ENCODE measurements at regions not wholly inside any gene's neighbourhood (a gene's known extent, or its start where the extent isn't known, plus 50 kb on each side); places are given as distances from the start of the nearest gene placed in this dataset.

DNA sequence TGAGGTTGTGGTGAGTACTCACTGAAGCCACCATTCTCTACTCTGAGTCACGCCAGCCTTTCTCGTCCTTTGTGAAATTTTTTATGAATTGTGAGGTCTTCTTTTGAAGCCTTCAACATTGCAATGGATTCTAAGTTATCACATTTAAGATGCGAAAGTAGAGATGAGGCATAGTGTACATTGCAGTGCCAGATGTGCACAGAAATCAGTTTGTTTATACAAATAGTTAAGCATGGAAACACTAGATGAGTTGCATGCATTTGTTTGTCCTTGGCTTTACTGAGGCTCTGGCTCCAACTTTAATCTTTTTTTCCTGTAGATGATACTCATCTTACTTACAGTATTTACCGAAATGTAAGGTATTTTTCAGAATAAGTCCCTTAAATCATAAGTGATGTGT, 453.7 kb upstream of the RIOK2 start:
- WGBS, 3 donors = 77 to 87% (median 85%) methylated on average over 4 of the region's 4 CpGs

DNA sequence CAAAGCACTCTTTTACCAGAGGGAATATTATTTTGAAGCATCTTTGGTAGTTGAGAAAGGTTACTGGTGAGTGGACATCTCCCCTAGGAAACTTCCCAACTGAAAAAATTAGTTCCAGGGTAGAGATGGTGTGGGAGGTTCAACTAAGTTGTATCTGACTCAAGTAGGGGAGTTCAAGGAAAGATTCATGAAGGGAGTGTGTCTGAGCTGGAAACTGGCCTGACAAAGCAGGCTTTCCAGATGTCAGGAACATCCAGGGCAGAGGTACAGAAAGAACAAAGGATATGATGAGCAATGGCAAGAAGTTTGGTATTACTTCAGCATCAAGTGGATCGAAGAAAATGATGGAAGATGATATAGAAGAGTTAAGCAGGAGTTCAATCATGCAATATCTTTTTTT, 458.0 kb upstream of the RIOK2 start:
- WGBS, 3 donors = 84 to 90% (median 85%) methylated on average over 1 of the region's 1 CpG
- DNase-seq (no peak), FAIRE-seq (no peak)
- H3K27ac ChIP-seq (ENCODE audit: low read depth in 1 of 3, low read length in 2 of 3) = no peak overlapping the region
- no peaks in the 10 kb centered on the region for H3K27me3 ChIP-seq (ENCODE audit: control insufficient read depth in 3 of 3, insufficient read depth in 3 of 3, low read length in 3 of 3)
- H3K4me3 ChIP-seq (ENCODE audit: low read depth in 1 of 3, low read length in 3 of 3) = no peak overlapping the region
- no peaks in the 10 kb centered on the region for H3K4me1 ChIP-seq (ENCODE audit: control insufficient read depth in 3 of 3, insufficient read depth in 2 of 3, low read depth in 1 of 3, low read length in 2 of 3)
- no peaks in the 10 kb centered on the region for H3K9me3 ChIP-seq (ENCODE audit: control insufficient read depth in 2 of 2, insufficient read depth in 1 of 2, low read depth in 1 of 2, low read length in 1 of 2)
- H3K36me3 ChIP-seq (ENCODE audit: control insufficient read depth in 3 of 3, insufficient read depth in 2 of 3, low read depth in 1 of 3, low read length in 3 of 3) = no peaks in the 10 kb centered on the region

More for the DNA sequence above, 453.7 kb upstream of the RIOK2 start:
- Histone ChIP-seq H3K36me3 (ENCODE audit: control insufficient read depth in 3 of 3, insufficient read depth in 2 of 3, low read depth in 1 of 3, low read length in 3 of 3) (no peaks in the 10 kb centered on the region), H3K4me3 (ENCODE audit: low read depth in 1 of 3, low read length in 3 of 3) (no peak overlapping the region), H3K4me1 (ENCODE audit: control insufficient read depth in 3 of 3, insufficient read depth in 2 of 3, low read depth in 1 of 3, low read length in 2 of 3) (no peaks in the 10 kb centered on the region), H3K9me3 (ENCODE audit: control insufficient read depth in 2 of 2, insufficient read depth in 1 of 2, low read depth in 1 of 2, low read length in 1 of 2) (no peaks in the 10 kb centered on the region), H3K27ac (ENCODE audit: low read depth in 1 of 3, low read length in 2 of 3) (no peak overlapping the region), H3K27me3 (ENCODE audit: control insufficient read depth in 3 of 3, insufficient read depth in 3 of 3, low read length in 3 of 3) (no peaks in the 10 kb centered on the region)
- no peak for FAIRE-seq
- DNase-seq = no peak

DNA sequence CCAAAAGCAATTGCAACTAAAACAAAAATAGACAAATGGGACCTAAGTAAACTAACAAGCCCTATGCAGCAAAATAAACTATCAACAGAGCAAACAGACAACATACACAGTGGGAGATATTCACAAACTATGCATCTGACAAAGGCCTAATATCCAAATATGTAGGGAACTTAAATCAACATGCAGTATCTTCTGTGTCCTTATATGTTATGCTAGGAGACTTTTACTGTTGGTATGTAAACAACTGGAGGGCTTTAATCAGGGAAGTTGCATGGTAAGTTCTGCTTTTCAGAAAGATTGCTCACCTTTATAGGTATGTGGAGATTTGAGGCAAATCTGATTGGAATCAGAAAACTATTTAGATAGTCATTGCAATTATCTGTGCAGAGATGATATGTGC, 461.2 kb upstream of the RIOK2 start:
- H3K27me3 ChIP-seq (ENCODE audit: control insufficient read depth in 3 of 3, insufficient read depth in 3 of 3, low read length in 3 of 3) = no peaks in the 10 kb centered on the region
- DNase-seq (no peak), FAIRE-seq (no peak)
- no peaks in the 10 kb centered on the region for H3K4me1 ChIP-seq (ENCODE audit: control insufficient read depth in 3 of 3, insufficient read depth in 2 of 3, low read depth in 1 of 3, low read length in 2 of 3)
- no peaks in the 10 kb centered on the region for H3K9me3 ChIP-seq (ENCODE audit: control insufficient read depth in 2 of 2, insufficient read depth in 1 of 2, low read depth in 1 of 2, low read length in 1 of 2)
- H3K4me3 ChIP-seq (ENCODE audit: low read depth in 1 of 3, low read length in 3 of 3) = no peak overlapping the region
- H3K27ac ChIP-seq (ENCODE audit: low read depth in 1 of 3, low read length in 2 of 3) = no peak overlapping the region
- no peaks in the 10 kb centered on the region for H3K36me3 ChIP-seq (ENCODE audit: control insufficient read depth in 3 of 3, insufficient read depth in 2 of 3, low read depth in 1 of 3, low read length in 3 of 3)

DNA sequence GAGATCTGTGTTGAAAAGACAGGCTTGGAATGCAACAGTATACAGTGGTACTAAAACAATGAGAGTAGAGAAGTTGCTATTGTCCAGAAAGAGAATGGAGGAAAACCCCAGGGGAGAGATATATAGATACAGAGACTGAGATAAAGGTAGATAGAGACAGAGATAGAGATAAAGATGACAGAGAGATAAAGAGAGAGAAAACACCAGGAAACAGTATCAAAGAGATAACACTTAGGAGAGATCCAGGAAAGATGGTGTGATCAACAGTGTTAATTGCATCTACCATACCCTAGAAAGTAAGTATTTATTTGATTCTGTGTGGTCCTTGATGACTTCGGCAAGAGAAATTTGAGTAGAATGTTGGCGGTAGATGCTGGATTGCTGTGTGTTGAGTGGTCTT, 461.8 kb upstream of the RIOK2 start:
- FAIRE-seq = no peak

DNA sequence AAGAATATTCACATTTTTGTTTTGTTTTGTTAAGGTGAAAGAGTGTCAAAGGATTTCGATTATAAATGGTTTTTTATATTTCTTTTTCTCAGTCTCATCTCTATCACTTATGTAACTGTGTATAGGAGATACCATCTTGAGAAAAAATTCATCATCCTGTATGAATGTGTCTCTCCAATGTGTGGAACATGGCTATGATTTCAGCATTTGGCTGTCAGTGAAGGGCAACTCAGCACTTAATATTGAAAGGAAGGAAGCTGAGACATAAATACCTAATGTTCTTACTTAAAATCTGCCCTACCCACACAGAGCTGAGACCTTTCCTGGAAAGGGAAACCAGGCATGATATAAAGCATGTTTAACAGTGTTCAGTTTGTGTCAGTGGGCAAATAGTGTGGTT, 474.2 kb upstream of the RIOK2 start:
- FAIRE-seq (no peak), DNase-seq (no peak)
- Histone ChIP-seq H3K36me3 (ENCODE audit: control insufficient read depth in 3 of 3, insufficient read depth in 2 of 3, low read depth in 1 of 3, low read length in 3 of 3) (no peaks in the 10 kb centered on the region), H3K4me3 (ENCODE audit: low read depth in 1 of 3, low read length in 3 of 3) (no peak overlapping the region), H3K27me3 (ENCODE audit: control insufficient read depth in 3 of 3, insufficient read depth in 3 of 3, low read length in 3 of 3) (no peaks in the 10 kb centered on the region), H3K4me1 (ENCODE audit: control insufficient read depth in 3 of 3, insufficient read depth in 2 of 3, low read depth in 1 of 3, low read length in 2 of 3) (no peaks in the 10 kb centered on the region), H3K9me3 (ENCODE audit: control insufficient read depth in 2 of 2, insufficient read depth in 1 of 2, low read depth in 1 of 2, low read length in 1 of 2) (no peaks in the 10 kb centered on the region), H3K27ac (ENCODE audit: low read depth in 1 of 3, low read length in 2 of 3) (no peak overlapping the region)
- 69 to 77% (median 72%) methylated on average over 1 of the region's 1 CpG for WGBS, 3 donors

More for the DNA sequence above, 461.8 kb upstream of the RIOK2 start:
- Histone ChIP-seq H3K4me1 (ENCODE audit: control insufficient read depth in 3 of 3, insufficient read depth in 2 of 3, low read depth in 1 of 3, low read length in 2 of 3) (no peaks in the 10 kb centered on the region), H3K27me3 (ENCODE audit: control insufficient read depth in 3 of 3, insufficient read depth in 3 of 3, low read length in 3 of 3) (no peaks in the 10 kb centered on the region), H3K27ac (ENCODE audit: low read depth in 1 of 3, low read length in 2 of 3) (no peak overlapping the region), H3K36me3 (ENCODE audit: control insufficient read depth in 3 of 3, insufficient read depth in 2 of 3, low read depth in 1 of 3, low read length in 3 of 3) (no peaks in the 10 kb centered on the region), H3K9me3 (ENCODE audit: control insufficient read depth in 2 of 2, insufficient read depth in 1 of 2, low read depth in 1 of 2, low read length in 1 of 2) (no peaks in the 10 kb centered on the region), H3K4me3 (ENCODE audit: low read depth in 1 of 3, low read length in 3 of 3) (no peak overlapping the region)
- WGBS, 3 donors = 92 to 95% (median 92%) methylated on average over 2 of the region's 2 CpGs
- DNase-seq = no peak

DNA sequence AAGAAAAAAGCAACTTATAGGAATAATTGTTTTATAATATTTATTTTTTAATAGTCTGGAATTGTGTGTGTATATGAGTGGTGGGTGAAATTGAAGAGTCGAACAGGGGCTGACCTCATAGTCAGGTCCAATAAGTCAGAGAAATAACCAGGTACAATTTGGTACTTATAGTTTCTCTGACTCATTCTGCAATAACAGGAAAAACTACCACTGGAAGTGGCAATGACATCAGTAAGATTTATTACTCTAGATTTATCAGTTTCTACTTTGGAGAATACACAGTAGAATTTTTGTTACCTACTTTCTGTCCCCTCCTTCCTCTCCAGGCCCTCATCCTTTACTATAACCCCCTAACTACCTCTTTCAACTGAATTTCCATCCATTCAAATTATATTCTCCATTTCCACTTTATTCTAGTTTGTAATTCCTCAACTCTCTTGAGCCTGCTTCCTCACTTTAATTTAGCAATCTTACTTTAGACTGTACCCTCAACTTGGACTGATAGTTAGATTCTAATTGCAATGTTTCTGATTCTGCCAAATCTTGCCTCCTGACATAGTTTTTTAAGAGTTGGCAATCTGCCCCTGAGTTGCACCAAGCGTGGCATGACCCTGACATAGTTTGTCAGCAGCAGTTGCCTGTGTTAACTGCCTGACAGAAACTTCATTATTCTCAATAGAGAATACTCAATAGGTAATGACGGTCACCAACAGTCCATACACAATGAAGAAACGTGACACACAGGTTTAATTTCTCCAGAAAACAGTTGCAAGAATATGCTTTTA, 475.3 kb upstream of the RIOK2 start:
- Histone ChIP-seq H3K27ac (ENCODE audit: low read depth in 1 of 3, low read length in 2 of 3) (no peak overlapping the region), H3K4me1 (ENCODE audit: control insufficient read depth in 3 of 3, insufficient read depth in 2 of 3, low read depth in 1 of 3, low read length in 2 of 3) (no peaks in the 10 kb centered on the region), H3K36me3 (ENCODE audit: control insufficient read depth in 3 of 3, insufficient read depth in 2 of 3, low read depth in 1 of 3, low read length in 3 of 3) (no peaks in the 10 kb centered on the region), H3K9me3 (ENCODE audit: control insufficient read depth in 2 of 2, insufficient read depth in 1 of 2, low read depth in 1 of 2, low read length in 1 of 2) (no peaks in the 10 kb centered on the region), H3K4me3 (ENCODE audit: low read depth in 1 of 3, low read length in 3 of 3) (no peak overlapping the region), H3K27me3 (ENCODE audit: control insufficient read depth in 3 of 3, insufficient read depth in 3 of 3, low read length in 3 of 3) (no peaks in the 10 kb centered on the region)
- WGBS, 3 donors = 71 to 76% (median 72%) methylated on average over 4 of the region's 4 CpGs
- FAIRE-seq (no peak), DNase-seq (no peak)

DNA sequence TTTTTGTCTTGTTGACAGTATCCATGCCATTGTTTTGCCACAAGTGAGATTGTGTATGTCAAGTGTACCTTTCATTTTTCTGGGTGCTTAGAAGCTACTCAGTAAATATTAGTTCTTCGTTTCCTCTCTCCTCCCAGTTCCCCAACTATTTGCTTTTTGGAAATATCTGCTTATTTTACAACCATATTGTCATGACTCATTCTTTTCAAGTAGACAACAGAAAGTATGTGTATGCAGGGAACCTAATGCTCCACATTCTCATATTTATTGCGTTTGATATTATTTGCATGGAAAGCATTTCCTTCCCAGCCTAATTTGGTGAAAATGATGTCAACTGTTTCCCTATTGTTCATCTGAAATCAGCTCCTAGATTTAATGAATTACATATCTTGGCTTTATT, 483.7 kb upstream of the RIOK2 start:
- no peak for DNase-seq
- no peak for FAIRE-seq
- 73 to 82% (median 79%) methylated on average over 2 of the region's 2 CpGs for WGBS, 3 donors

DNA sequence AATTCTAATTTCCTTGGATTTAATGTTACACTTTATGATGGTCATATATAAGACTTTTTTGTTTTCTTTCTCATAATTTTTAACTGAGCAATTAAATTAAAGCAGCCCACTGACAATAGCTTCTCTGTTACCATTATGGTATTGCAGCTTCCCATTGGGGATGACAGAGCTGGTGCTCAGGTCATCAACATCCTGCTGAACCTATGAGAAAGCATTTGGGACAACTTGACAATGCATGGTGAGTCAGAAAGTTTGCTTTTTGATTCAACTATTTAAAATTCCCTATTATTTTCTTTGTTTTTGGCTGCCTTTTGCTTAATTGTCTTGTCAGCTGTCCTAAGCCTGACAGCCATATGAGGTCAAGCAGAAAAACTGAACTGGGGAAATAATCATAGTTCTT, 487.4 kb upstream of the RIOK2 start:
- Histone ChIP-seq H3K9me3 (ENCODE audit: control insufficient read depth in 2 of 2, insufficient read depth in 1 of 2, low read depth in 1 of 2, low read length in 1 of 2) (no peaks in the 10 kb centered on the region), H3K36me3 (ENCODE audit: control insufficient read depth in 3 of 3, insufficient read depth in 2 of 3, low read depth in 1 of 3, low read length in 3 of 3) (no peaks in the 10 kb centered on the region), H3K4me3 (ENCODE audit: low read depth in 1 of 3, low read length in 3 of 3) (no peak overlapping the region), H3K27ac (ENCODE audit: low read depth in 1 of 3, low read length in 2 of 3) (no peak overlapping the region), H3K27me3 (ENCODE audit: control insufficient read depth in 3 of 3, insufficient read depth in 3 of 3, low read length in 3 of 3) (no peaks in the 10 kb centered on the region), H3K4me1 (ENCODE audit: control insufficient read depth in 3 of 3, insufficient read depth in 2 of 3, low read depth in 1 of 3, low read length in 2 of 3) (no peaks in the 10 kb centered on the region)
- DNase-seq (no peak), FAIRE-seq (no peak)

More for the DNA sequence above, 483.7 kb upstream of the RIOK2 start:
- Histone ChIP-seq H3K36me3 (ENCODE audit: control insufficient read depth in 3 of 3, insufficient read depth in 2 of 3, low read depth in 1 of 3, low read length in 3 of 3) (no peaks in the 10 kb centered on the region), H3K4me1 (ENCODE audit: control insufficient read depth in 3 of 3, insufficient read depth in 2 of 3, low read depth in 1 of 3, low read length in 2 of 3) (no peaks in the 10 kb centered on the region), H3K27ac (ENCODE audit: low read depth in 1 of 3, low read length in 2 of 3) (no peak overlapping the region), H3K9me3 (ENCODE audit: control insufficient read depth in 2 of 2, insufficient read depth in 1 of 2, low read depth in 1 of 2, low read length in 1 of 2) (no peaks in the 10 kb centered on the region), H3K4me3 (ENCODE audit: low read depth in 1 of 3, low read length in 3 of 3) (no peak overlapping the region), H3K27me3 (ENCODE audit: control insufficient read depth in 3 of 3, insufficient read depth in 3 of 3, low read length in 3 of 3) (no peaks in the 10 kb centered on the region)

DNA sequence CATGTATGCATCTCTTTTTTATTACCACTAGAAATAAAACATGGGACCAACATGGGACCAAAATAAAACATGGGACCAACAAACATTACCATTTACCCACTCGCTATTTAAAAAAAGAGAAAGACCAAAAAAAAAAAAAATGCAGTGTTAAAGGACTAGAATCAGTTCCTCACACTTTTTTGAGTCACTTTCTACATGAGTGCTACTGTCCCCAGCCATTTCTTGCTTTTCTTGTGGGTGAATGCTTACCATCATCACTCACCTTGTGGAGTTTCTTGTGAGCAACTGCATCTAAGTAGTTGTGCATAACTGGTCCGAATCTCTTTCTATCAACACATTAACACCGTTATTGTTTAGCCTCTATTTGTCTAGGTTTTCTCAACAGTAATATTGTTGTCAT, 493.6 kb upstream of the RIOK2 start:
- FAIRE-seq = no peak
- 91 to 93% (median 92%) methylated on average over 3 of the region's 3 CpGs for WGBS, 3 donors

More for the DNA sequence above, 493.6 kb upstream of the RIOK2 start:
- no peaks in the 10 kb centered on the region for H3K36me3 ChIP-seq (ENCODE audit: control insufficient read depth in 3 of 3, insufficient read depth in 2 of 3, low read depth in 1 of 3, low read length in 3 of 3)
- DNase-seq = no peak
- H3K27ac ChIP-seq (ENCODE audit: low read depth in 1 of 3, low read length in 2 of 3) = no peak overlapping the region
- H3K27me3 ChIP-seq (ENCODE audit: control insufficient read depth in 3 of 3, insufficient read depth in 3 of 3, low read length in 3 of 3) = no peaks in the 10 kb centered on the region
- no peaks in the 10 kb centered on the region for H3K4me1 ChIP-seq (ENCODE audit: control insufficient read depth in 3 of 3, insufficient read depth in 2 of 3, low read depth in 1 of 3, low read length in 2 of 3)
- no peaks in the 10 kb centered on the region for H3K9me3 ChIP-seq (ENCODE audit: control insufficient read depth in 2 of 2, insufficient read depth in 1 of 2, low read depth in 1 of 2, low read length in 1 of 2)
- no peak overlapping the region for H3K4me3 ChIP-seq (ENCODE audit: low read depth in 1 of 3, low read length in 3 of 3)
